Activated CD4-positive, CD25-positive, alpha-beta regulatory T cell (primary cell): ENCODE measurements at regions not wholly inside any gene's neighbourhood (a gene's known extent, or its start where the extent isn't known, plus 50 kb on each side); places are given as distances from the start of the nearest gene placed in this dataset.

ENCODE experiments used
- DNase-seq, 4 experiments: peaks; one replicate each; lab custom pipeline; 2025; lab: John Stamatoyannopoulos, UW

GRCh38 chr2:83561592-83561991 is 897.5 kb downstream of the SUCLG1 start:
- no peak for DNase-seq

GRCh38 chr2:83536556-83536955 is 922.5 kb downstream of the SUCLG1 start:
- no peak for DNase-seq

- DNase-seq, result no peak
Measured at GRCh38 chr2:83534416-83534815, 924.7 kb downstream of the SUCLG1 start.

- DNase-seq, result no peak
Measured at GRCh38 chr2:83531206-83531826, 927.8 kb downstream of the SUCLG1 start.

- DNase-seq, result no peak
Measured at GRCh38 chr2:83528767-83529166, 930.3 kb downstream of the SUCLG1 start.

- DNase-seq, result no peak
Measured at GRCh38 chr2:83522891-83523493, 936.1 kb downstream of the SUCLG1 start.

- no peak for DNase-seq
Measured at GRCh38 chr2:83517727-83518368, 941.2 kb downstream of the SUCLG1 start.

GRCh38 chr2:83516503-83516902 is 942.6 kb downstream of the SUCLG1 start:
- DNase-seq, result no peak

GRCh38 chr2:83487451-83487850 is 971.6 kb downstream of the SUCLG1 start:
- DNase-seq, result no peak

- DNase-seq, result no peak
Measured at GRCh38 chr2:83481436-83481835, 977.6 kb downstream of the SUCLG1 start.

GRCh38 chr2:83478037-83478436 is 981.0 kb downstream of the SUCLG1 start:
- DNase-seq, result no peak

- no peak for DNase-seq
Measured at GRCh38 chr2:83475371-83475770, 983.7 kb downstream of the SUCLG1 start.

GRCh38 chr2:83471655-83472054 is 987.4 kb downstream of the SUCLG1 start:
- no peak for DNase-seq

GRCh38 chr2:83470928-83471327 is 988.2 kb downstream of the SUCLG1 start:
- DNase-seq, result no peak

- no peak for DNase-seq
Measured at GRCh38 chr2:83464444-83464843, 994.6 kb downstream of the SUCLG1 start.

GRCh38 chr2:83462881-83463280 is 996.2 kb downstream of the SUCLG1 start:
- DNase-seq, result no peak

GRCh38 chr2:83461135-83461534 is 997.9 kb downstream of the SUCLG1 start:
- DNase-seq, result no peak

GRCh38 chr2:83459456-83459855 is 999.6 kb downstream of the SUCLG1 start:
- no peak for DNase-seq

GRCh38 chr2:83435989-83436388 is 1023.1 kb downstream of the SUCLG1 start:
- no peak for DNase-seq

- no peak for DNase-seq
Measured at GRCh38 chr2:83420993-83421392, 1038.1 kb downstream of the SUCLG1 start.

GRCh38 chr2:83394134-83394904 is 1064.8 kb downstream of the SUCLG1 start:
- no peak for DNase-seq

GRCh38 chr2:83388804-83389203 is 1070.3 kb downstream of the SUCLG1 start:
- no peak for DNase-seq

- no peak for DNase-seq
Measured at GRCh38 chr2:83386549-83386948, 1072.5 kb downstream of the SUCLG1 start.
